GM23338 (cell line): ENCODE measurements at regions not wholly inside any gene's neighbourhood (a gene's known extent, or its start where the extent isn't known, plus 50 kb on each side); places are given as distances from the start of the nearest gene placed in this dataset.

Experiments used
- CREB1 ChIP-seq: fragments of 250-450 bp; sonication (Bioruptor Pico); IDR thresholded peaks from 2 replicates; pipeline ENCODE4 v1.5.0; 2020; ENCODE audit warnings: low read depth, mild to moderate bottlenecking, moderate library complexity
- CTCF ChIP-seq, 2 experiments: fragments of 200-600 bp in 1 of 2; sonication (generic) in 1 of 2; conservative IDR thresholded peaks; 2 replicates each; pipeline versions ENCODE4 v1.5.1 to v1.6.1; 2016 to 2017; ENCODE audit warnings: antibody characterized with exemption in 2 of 2, low read depth in 2 of 2, mild to moderate bottlenecking in 2 of 2, moderate library complexity in 1 of 2
- ETS1 ChIP-seq: IDR thresholded peaks from 2 replicates; pipeline ENCODE4 v1.6.1; 2016; ENCODE audit warnings: antibody characterized with exemption
- EZH2 ChIP-seq: fragments of 200-600 bp; sonication (generic); IDR thresholded peaks from one replicate; pipeline ENCODE4 v1.8.0; 2017; ENCODE audit warnings: antibody characterized with exemption, mild to moderate bottlenecking, low read depth; ENCODE audit not compliant: unreplicated experiment
- EZH2phosphoT487 ChIP-seq: fragments of 200-600 bp; sonication (generic); IDR thresholded peaks from one replicate; pipeline ENCODE4 v1.8.1; 2018; ENCODE audit warnings: antibody characterized with exemption; ENCODE audit not compliant: unreplicated experiment
- JUNB ChIP-seq: IDR thresholded peaks from one replicate; pipeline ENCODE4 v1.6.1; 2016; ENCODE audit warnings: antibody characterized with exemption; ENCODE audit not compliant: unreplicated experiment
- POLR2AphosphoS5 ChIP-seq: IDR thresholded peaks from 2 replicates; pipeline ENCODE4 v1.6.1; 2016; ENCODE audit warnings: antibody characterized with exemption, low read depth
- REST ChIP-seq: IDR thresholded peaks from one replicate; pipeline ENCODE4 v1.6.1; 2018; ENCODE audit warnings: antibody characterized with exemption; ENCODE audit not compliant: unreplicated experiment
- ZNF114 ChIP-seq: fragments of 250-450 bp; sonication (Bioruptor Pico); IDR thresholded peaks from 2 replicates; pipeline ENCODE4 v1.5.0; 2020; ENCODE audit warnings: mild to moderate bottlenecking, moderate library complexity

GRCh38 chrX:42098900-42099299 lies 175.5 kb upstream of the CASK start:
- TF ChIP-seq CTCF (conservative IDR thresholded peaks at IDR 0.05; ENCODE audit: low read depth in 2 of 2) (no peak), JUNB (no peak), EZH2 (no peak), POLR2AphosphoS5 (no peak), CREB1 (CRISPR knock-in tag) (no peak), REST (no peak), EZH2phosphoT487 (no peak), ETS1 (no peak), ZNF114 (CRISPR knock-in tag) (no peak)
